NCI-H774 (cell line): ENCODE measurements at regions not wholly inside any gene's neighbourhood (a gene's known extent, or its start where the extent isn't known, plus 50 kb on each side); places are given as distances from the start of the nearest gene placed in this dataset.
"Not testable (repeated sequence)": the region's sequence is repeated elsewhere in the genome, so short reads cannot be mapped to it uniquely, and the experiment has no call there.

Experiments
- DNase-seq: peaks from one replicate; lab custom pipeline; 2025; lab: John Stamatoyannopoulos, UW

DNA sequence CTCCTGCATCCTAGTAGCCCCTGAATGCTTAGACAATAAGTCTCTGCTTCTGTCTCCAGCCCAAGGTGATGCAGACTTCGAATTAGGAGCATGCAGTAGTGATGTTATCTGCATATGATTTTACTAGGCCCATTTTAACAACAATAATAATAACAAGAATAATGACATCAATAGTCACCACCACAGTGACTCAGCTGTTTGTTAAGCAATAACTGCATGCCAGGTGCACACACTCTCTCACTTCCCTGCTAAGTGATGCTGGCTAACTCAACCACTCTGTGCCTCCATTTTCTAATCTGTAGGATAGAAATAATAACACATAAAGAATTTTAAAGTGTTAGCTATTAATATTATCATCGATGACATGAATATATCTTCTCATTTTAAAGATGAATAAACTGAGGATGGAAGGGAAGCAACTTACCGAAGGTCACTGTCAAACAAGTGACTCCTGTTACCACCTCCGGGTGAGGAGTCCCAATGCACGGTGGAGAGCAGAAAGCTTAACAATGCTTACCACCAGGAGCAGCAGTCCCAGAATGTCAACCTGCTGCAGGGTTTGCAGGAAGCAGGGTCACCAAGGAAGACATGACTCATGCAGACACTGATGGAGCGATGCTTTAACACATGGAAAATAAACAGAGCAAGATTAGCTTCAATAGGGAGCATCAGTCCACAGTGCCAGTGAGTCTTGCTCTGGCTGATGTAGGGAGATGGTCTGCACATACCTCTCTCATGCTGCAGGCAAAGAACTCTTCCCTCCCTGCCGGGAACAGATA is 290.2 kb downstream of the SPATA17 start:
- DNase-seq = no peak

DNA sequence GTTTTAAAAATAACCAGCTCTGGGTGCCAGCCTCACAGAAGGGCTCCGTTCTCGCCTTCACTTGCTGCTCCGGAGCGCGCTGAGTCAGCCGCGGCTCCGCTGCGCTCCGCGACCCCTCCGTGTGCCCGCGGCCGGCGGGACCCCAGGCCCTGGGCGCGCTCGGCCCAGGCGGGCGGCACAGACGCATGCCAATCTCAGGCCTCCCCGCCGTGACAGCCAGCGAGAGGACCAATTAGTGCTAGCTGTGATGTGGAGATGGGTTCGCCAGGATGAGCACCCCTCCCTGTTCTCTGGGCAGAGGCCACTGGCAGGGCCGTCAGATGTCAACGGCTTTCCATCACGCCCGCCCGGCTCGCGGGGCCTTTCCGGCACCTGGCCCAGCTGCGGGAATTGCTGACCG is 293.8 kb downstream of the SPATA17 start:
- DNase-seq = no peak

DNA sequence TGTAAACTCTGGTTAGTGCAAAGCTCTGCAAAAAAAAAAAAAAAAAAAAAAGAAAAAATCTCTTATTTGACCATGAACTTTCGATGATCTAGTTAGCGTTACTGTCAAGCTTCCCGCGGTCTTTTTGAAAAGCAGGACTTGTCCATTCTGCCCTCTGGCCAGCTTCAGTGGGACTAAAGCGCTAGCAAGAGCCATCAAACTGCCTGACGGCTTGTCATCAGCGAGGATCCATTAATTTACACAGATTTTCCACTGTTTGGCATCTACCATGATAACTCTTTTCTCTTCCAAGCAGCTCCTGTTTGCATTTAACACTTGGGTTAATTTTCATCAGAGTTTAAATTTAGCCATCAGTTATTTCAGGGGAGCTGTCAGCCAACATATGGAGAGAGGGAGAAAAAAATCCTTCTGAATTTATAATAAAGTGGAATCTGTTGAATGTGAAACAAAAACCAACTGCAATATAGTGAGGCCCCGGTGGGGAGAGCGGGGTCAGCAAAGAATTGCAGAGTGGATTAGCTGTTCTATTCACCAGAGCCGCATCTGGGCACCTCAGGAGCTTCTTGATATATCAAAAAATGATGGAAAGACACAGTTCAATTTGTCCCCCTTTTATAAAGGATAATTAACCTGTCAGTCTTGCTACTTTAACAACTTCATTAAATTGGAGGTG is 298.2 kb downstream of the SPATA17 start:
- DNase-seq = no peak

DNA sequence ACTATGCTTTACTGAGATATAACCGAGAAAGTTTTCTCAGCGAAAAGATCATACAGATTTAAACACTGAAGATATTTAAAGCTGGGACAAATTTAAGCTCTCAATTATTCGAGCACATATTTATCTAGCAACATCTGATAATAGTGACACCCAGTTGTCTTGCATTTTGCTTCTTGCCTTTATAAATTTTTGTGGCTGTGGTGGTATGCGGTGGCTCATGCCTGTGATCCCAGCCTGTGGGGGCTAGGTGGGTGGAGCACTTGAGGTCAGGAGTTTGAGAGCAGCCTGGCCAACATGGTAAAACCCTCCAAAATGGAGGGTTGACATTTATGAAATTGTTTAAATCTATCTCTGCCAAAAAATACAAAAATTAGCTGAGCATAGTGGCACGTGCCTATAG is 312.2 kb downstream of the SPATA17 start:
- DNase-seq = no peak

DNA sequence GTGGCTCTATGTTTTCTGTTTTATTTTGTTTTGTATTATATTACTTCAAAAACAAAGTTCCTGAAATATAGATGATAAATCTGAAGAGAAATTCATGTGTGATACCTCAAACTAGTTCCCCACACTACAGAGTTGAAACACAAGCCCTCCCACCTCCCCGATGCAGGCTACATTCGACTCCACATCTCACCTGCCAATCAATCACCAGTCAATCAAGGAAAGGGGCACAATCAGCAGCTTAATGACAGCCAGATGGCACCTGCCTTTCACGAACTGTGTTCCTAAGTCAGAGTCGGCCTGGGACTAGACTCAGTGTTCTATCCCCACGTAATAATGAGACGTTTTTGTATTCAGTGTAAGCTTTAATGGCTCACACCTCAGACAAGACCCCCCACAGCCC is 313.4 kb downstream of the SPATA17 start:
- DNase-seq = no peak

DNA sequence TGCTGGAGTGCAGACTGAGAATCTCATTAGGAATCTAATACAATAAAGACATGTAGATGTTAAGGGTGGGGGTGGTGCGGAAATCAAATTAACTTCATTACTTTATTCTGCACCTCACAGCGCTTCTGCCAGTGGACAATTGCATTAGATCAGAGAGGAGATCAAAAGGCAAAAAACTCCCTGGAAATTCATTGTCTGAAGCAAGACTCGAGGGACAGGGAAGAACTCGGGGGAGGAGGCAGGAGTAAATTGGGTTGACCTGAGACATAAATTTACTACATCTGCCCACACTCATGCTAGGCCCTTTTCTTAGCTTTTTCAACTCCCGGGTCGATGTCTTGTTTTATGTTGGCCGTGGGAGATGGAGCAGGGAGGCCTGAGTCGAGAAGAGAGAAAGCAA is 315.4 kb downstream of the SPATA17 start:
- DNase-seq = no peak

DNA sequence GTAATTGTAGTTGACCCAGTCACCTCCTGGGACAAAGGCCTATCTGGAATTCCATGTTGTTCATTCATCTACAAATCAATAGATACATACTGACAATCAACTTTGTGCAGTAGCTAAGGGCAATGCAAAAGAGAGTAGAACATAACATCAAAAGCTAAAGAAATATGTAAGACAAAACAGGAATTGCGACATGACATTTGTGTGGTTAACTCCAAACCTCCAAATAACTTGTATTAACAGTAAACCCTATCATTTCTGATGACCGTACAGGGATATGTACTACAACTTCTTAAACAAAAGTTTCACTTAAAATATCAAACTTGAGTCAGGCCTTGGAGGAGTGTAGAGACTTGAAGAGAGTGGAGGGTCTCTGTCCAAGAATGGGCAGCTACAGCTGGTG is 317.6 kb downstream of the SPATA17 start:
- DNase-seq = no peak

DNA sequence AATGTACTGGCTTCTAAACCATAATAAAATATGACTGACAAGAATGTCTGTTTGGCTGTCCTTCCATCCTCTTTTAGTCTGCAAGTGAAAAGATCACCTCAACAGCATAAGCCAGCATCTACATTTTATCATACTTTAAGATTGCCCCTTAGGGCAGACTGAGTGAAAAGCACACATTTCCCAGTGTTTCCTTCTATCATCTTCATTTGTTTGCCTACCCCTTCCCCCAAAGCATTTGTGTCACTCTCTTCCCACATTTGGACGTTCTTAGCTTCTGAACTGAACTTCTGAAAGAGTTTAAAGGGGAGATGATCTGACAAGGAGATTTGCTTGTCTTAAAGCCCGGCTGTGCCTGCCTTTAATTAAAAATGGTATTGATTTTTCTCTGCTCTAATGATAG is 322.2 kb downstream of the SPATA17 start:
- DNase-seq = no peak

DNA sequence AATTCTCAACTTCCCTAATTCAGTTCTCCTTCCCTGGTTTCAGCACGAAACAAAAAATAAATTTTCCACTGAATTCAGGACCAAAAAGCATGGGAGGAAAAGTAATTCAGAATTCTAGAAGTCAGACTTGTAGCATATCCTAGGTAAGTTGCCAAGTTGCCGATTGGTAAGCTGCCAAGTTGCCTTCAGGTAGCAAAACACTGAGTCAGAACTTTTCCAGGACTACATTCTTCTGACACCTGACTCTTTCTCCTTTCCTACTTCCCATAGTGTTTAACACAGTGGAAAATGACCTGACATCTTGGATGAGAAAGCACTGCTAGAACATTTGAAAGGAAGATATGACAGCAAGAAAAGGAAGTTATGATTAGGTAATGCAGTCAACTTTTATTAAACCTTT is 322.8 kb downstream of the SPATA17 start:
- DNase-seq = no peak

DNA sequence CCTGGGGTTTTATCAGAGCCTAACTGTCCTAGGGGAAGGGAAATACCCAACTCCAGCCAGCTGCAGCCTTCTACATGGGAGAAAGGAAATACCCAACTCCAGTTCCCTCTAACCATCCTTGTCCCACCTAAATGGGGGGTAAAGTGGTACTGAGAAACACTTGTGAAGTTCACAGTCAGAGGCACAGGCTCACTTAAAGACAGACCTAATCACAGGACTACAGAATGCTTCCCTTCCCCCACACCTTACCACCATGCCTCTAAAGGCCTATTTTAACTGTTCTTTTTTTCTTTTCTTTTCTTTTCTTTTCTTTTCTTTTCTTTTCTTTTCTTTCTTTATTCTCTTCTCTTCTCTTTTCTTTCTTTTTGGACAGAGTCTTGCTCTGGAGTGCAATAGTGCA is 324.6 kb downstream of the SPATA17 start:
- DNase-seq = no peak

DNA sequence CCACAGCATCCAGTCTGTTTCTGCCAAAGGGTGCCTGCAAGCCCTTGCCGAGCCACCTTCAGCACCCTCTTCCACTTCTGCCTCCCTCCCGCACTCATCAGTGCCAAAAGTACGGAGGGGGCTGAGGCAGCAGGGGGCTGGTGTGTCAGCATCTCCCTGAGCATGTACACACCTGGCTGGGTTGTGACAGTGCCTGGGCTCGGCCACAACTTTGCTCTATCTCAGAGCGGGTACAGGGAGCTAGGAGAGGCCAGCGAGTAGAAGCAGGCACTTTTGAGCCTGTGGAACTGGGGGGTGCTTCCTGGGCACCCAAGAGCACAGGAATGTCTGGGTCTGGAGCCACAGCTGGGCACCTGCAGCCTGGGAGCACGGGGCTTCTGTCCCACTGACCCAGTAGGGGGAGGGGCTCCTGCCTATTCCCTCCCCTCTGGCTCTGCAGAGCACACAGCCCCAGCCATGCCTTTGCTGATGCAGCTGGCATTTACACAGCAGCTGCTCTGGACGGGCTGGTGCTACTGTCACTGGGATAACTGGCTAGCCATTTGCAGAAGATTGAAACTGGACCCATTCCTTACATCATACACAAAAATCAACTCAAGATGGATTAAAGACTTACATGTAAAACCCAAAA is 319.8 kb upstream of the RRP15 start:
- DNase-seq = peak; percentile 6

DNA sequence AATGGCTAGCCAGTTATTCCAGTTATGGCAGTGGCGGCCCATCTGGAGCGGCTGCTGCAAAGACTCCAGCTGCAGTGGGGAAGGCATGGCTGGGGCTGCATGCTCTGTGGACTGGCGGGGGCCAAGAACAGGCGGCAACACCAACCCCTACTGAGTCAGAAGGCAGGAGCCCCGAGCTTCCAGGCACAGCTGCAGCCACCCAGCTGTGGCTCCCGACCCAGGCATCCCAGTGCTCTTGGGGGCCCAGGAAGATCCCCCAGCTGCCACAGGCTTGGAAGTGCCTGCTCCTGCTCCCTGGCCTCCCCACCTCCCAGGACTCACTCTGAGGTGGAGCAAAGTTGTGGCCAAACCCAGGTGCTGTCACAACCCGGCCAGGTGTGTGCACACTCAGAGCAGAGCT is 317.0 kb upstream of the RRP15 start:
- DNase-seq = no peak

DNA sequence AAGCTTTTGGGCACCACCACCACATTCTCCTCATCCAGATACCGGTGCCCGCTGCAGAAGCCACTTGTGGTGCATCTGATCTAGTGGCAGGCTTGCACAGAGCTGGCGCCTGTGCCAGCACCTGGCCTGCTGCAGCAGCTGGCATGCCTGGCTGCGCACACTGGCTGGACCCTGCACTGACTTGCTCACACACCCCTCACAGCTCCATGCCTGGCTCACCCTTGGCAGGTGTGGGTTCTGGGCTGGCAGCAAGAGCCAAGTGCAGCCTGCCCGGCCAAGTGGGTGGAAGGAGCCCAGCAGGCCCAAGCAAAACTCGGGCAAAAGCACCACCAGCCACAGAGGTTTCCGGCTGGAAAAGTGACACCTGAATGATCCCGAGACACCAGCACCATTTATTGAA is 315.7 kb upstream of the RRP15 start:
- DNase-seq = no peak

DNA sequence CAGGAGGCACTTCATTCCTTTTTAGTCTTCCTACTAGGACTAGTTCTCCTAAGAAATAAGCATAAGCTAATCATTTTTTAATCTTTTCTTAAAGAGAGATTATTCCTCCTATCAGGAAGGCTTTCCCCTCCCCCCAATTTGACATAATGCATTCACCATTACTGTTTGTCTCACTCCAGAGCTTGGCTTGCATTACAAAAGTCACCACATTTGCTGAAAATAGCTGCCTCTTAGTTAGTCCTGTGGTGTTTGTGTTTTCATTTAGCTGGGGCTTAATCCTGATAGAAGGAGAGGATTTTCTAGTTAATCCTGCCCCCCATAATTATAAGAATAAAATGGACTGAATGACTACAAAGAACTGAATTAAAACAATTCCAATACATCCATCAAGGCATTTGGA is 307.1 kb upstream of the RRP15 start:
- DNase-seq = no peak

DNA sequence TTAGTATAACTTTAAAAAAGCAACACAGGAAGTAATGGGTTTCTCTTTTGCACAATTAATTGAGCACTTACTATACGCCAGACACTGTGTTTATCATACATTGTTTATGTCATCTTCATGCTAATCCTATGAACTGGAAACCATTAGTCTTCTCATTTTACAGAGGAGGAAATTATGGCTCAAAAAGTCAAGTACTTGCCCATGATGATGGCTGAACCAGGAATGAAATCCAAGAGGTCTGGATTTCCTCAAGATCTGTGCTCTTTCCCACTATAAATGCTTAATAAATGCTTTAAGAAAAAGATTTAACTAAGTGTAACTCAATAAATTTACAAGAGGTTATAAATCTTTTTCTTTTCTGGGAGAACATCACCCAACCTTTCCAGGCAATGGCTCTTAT is 303.7 kb upstream of the RRP15 start:
- no peak for DNase-seq

DNA sequence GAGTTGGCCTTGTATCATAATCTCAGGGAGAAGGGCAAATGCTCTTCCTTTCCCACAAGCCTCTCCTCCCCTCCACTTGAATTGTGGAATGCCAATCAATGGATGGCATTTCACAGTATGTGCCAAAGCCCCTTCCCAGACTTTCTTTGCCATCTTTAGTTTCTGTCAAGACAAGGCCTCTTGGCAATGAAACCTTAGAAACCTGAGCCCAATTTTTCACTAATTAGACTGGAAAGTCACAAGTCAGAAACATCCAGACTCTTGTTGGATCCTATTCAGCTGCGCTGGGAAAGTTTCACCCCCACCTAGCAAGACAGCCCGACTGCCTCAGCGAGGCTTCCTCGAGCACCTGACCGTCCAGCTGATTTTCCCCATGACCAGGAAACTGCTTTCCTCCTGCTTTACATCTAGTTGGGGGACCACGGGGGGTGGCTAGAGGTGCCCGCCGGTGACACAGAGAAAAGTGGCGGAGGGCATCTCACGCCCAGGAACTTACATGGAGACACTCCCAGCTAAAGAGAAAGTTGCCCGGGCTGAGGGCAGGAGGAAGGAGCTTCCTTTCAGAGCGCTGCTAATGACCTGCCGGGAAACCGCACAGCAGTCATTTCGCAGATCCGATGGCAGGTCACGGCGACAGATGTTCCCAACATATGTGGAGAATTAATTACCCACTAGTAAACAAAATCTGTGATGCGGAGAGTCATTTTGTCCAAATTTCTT is 302.6 kb upstream of the RRP15 start:
- DNase-seq = no peak

DNA sequence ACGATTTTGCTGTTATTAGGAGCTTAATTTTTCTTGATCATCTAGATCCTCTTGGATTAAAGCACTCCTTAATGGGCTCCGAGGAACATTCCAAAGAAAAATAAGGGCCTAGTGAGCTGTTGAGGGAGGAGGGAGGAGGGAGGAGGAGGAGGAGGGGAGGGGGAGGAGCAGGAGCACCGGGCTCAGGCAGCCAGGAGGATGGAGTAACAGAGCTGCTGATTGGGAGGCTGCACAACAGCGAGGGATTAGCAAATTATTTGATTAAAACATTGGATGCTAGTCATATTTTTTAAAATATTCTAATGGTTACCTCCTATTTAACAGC is 302.1 kb upstream of the RRP15 start:
- DNase-seq = no peak

DNA sequence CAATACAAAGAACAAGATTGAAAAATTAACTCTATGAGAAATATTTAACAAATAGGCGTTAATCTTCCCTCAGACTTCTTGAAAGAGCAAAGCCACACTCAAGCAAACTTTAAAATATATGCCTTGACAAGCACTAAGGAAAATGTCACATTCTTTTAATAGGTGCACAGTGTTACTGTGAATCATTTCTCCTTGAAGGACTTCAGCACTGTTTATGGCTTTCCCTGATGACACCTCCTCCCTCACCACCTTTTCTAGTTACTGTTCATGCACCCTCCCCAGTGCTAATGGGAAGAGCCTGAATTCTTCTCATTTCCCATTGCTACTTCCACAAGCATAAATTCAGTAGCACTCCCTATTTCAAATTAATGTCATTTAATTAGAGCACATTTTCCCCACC is 299.5 kb upstream of the RRP15 start:
- DNase-seq = no peak

DNA sequence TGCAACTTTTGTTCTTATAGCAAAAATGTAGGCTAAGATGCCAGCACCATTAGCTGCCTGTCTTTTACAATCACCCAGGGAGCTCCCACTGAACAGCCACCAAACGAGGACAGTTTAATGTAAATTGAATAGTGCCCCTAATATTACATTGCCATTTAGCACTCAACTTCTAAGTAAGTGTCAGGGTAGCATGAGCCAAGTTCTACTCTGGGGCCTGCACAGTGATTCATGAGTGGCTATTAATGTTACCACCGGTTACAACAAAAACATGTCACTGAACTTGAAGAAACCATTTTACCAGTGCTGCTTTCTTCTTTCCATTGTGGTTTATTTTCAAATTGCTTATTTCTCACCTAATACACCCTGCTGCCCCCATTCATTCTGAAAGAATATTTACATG is 295.6 kb upstream of the RRP15 start:
- no peak for DNase-seq

DNA sequence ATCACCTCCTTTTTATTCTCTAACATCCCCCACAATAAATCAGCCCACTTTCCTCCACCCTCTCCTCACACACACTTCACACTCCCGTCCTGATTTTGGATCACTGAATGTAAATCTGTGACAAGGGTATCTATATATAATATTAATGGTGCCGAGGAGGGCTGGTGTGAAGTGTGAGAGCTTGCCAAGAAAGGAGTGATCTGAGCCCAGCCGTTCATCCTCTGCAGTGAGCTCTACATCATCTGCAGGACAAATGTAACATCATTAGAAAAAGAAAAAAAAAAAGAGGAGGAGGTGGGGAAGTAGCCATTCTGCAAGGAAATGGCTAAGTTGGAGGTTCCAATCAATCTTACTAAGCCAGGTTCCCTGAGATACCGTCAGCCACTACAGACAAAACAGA is 291.7 kb upstream of the RRP15 start:
- no peak for DNase-seq

DNA sequence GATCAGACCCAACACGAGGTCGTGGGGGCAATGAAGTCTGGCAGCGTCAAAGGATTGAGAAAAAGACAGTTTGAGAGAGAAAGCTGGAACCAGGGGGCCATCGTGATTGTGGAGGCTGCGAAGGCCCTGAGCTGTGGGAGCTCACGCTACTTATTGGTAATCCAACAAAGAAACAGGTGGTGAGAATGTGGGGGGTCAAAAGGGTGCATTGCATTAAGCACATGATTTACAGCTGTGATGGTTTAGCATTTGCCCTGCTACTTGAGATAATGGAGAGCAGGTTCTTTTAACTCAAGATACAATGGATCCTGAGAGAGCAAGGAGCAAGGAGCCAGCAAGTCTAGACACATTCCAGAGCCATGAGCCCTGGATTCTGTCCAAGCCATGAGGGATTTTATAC is 276.8 kb upstream of the RRP15 start:
- DNase-seq = not testable (repeated sequence)

DNA sequence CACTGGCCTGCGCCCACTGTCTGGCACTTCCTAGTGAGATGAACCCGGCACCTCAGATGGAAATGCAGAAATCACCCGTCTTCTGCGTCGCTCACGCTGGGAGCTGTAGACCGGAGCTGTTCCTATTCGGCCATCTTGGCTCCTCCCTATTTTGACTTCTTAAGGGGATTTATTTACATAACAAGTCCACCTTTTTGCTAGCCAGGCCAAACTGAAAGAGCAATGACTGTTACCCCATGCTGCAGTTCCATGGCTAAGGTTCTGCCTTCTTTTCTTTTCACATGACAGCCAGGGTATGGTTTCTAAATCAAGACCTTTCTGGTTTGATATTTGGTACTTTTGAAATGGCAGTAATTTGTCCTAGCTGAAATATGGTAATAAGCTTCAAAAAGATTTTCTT is 270.0 kb upstream of the RRP15 start:
- not testable (repeated sequence) for DNase-seq

DNA sequence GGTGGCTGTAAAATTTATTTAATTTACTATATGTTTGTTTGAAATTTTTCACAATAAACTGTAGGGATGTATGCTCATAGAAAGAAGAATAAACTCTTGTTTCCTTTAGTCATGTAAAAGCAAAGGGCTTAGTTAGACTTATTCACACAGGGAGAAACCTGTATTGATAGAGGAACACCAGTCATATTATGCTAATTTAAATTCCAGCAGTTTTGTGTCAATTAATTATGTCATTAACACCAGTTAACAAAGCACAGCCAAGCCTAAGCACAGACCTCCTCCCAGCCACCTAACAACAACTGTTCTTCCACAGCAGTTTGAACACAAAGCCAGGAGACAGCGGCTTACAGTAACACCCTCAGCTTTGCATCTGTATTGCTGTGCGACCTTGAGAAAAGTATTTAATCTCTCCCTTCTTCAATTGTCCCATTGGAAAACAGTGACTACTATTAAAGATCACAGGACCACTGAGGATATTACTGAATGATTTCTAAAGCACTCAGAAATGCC is 260.8 kb upstream of the RRP15 start:
- DNase-seq = no peak
